H9 (cell line): ENCODE measurements at regions not wholly inside any gene's neighbourhood (a gene's known extent, or its start where the extent isn't known, plus 50 kb on each side); places are given as distances from the start of the nearest gene placed in this dataset.

Experiments used
- DNase-seq: peaks from one replicate; pipeline ENCODE4 v3.0.0-alpha.2; 2017
- H2AFZ ChIP-seq: one replicate; pipeline ENCODE4 v1.6.1; 2013; ENCODE audit warnings: mild to moderate bottlenecking, low read length, control low read depth, moderate library complexity
- H2AK5ac ChIP-seq: 2 replicates; pipeline ENCODE4 v1.6.1; 2013; ENCODE audit warnings: low read length, control low read depth, mixed read lengths; ENCODE audit not compliant: insufficient read length
- H2BK120ac ChIP-seq: one replicate; pipeline ENCODE4 v1.6.1; 2013; ENCODE audit warnings: low read depth, mild to moderate bottlenecking, low read length, control low read depth, inconsistent platforms; ENCODE audit not compliant: poor library complexity, severe bottlenecking
- H2BK12ac ChIP-seq: 2 replicates; pipeline ENCODE4 v1.6.1; 2013; ENCODE audit warnings: low read length, control low read depth, mixed read lengths, low read depth; ENCODE audit not compliant: insufficient read length
- H2BK15ac ChIP-seq: 2 replicates; pipeline ENCODE4 v1.6.1; 2013; ENCODE audit warnings: low read depth, low read length, control low read depth
- H2BK20ac ChIP-seq: one replicate; pipeline ENCODE4 v1.6.1; 2013; ENCODE audit warnings: low read depth, mild to moderate bottlenecking, low read length, control low read depth, inconsistent platforms; ENCODE audit not compliant: poor library complexity, severe bottlenecking
- H2BK5ac ChIP-seq: 2 replicates; pipeline ENCODE4 v1.6.1; 2013; ENCODE audit warnings: low read length, control low read depth, mixed read lengths; ENCODE audit not compliant: insufficient read length
- H3K14ac ChIP-seq: 2 replicates; pipeline ENCODE4 v1.6.1; 2013; ENCODE audit warnings: low read length, control low read depth; ENCODE audit not compliant: insufficient read depth
- H3K18ac ChIP-seq: 2 replicates; pipeline ENCODE4 v1.6.1; 2013; ENCODE audit warnings: low read depth, mild to moderate bottlenecking, mixed read lengths, low read length, control low read depth; ENCODE audit not compliant: insufficient read length
- H3K23ac ChIP-seq: 2 replicates; pipeline ENCODE4 v1.6.1; 2013; ENCODE audit warnings: low read length, control low read depth, mixed read lengths, low read depth; ENCODE audit not compliant: insufficient read length
- H3K23me2 ChIP-seq: 2 replicates; pipeline ENCODE4 v1.6.1; 2013; ENCODE audit warnings: low read depth, mild to moderate bottlenecking, mixed read lengths, low read length, control low read depth; ENCODE audit not compliant: insufficient read length, poor library complexity, severe bottlenecking
- H3K27ac ChIP-seq: 2 replicates; pipeline ENCODE4 v1.5.1; 2013; ENCODE audit warnings: low read length, control low read depth, mixed read lengths, low read depth; ENCODE audit not compliant: insufficient read length
- H3K27me3 ChIP-seq: 2 replicates; pipeline ENCODE4 v1.6.1; 2013; ENCODE audit warnings: low read length, control low read depth, inconsistent platforms; ENCODE audit not compliant: insufficient read depth
- H3K4ac ChIP-seq: 2 replicates; pipeline ENCODE4 v1.6.1; 2013; ENCODE audit warnings: low read depth, mild to moderate bottlenecking, control low read depth, inconsistent platforms, low read length, moderate library complexity
- H3K4me1 ChIP-seq: 2 replicates; pipeline ENCODE4 v1.6.1; 2013; ENCODE audit warnings: low read length, control low read depth, inconsistent platforms; ENCODE audit not compliant: insufficient read depth
- H3K4me2 ChIP-seq: 2 replicates; pipeline ENCODE4 v1.6.1; 2013; ENCODE audit warnings: low read length, control low read depth, mixed read lengths; ENCODE audit not compliant: insufficient read length, insufficient read depth
- H3K56ac ChIP-seq: 2 replicates; pipeline ENCODE4 v1.6.1; 2013; ENCODE audit warnings: low read depth, mild to moderate bottlenecking, mixed read lengths, low read length, control low read depth; ENCODE audit not compliant: insufficient read length
- H3K79me1 ChIP-seq: 2 replicates; pipeline ENCODE4 v1.6.1; 2013; ENCODE audit warnings: low read depth, mild to moderate bottlenecking, moderate library complexity, low read length, control low read depth, inconsistent platforms; ENCODE audit not compliant: insufficient read depth, poor library complexity, severe bottlenecking
- H3K79me2 ChIP-seq: 2 replicates; pipeline ENCODE4 v1.6.1; 2013; ENCODE audit warnings: low read length, control low read depth, inconsistent platforms; ENCODE audit not compliant: insufficient read depth
- H3K9ac ChIP-seq: 2 replicates; pipeline ENCODE4 v1.6.1; 2013; ENCODE audit warnings: low read length, control low read depth, mixed read lengths; ENCODE audit not compliant: insufficient read length; ENCODE audit errors: extremely low read depth
- H3K9me3 ChIP-seq: one replicate; pipeline ENCODE4 v1.6.1; 2013; ENCODE audit warnings: low read depth, low read length, inconsistent platforms; ENCODE audit not compliant: control insufficient read depth
- H3T11ph ChIP-seq: one replicate; pipeline ENCODE4 v1.6.1; 2013; ENCODE audit warnings: mild to moderate bottlenecking, low read length, control low read depth, inconsistent platforms
- H4K20me1 ChIP-seq: one replicate; pipeline ENCODE4 v1.6.1; 2013; ENCODE audit not compliant: control insufficient read depth, insufficient read length, insufficient read depth
- H4K5ac ChIP-seq: 2 replicates; pipeline ENCODE4 v1.6.1; 2013; ENCODE audit warnings: low read depth, mild to moderate bottlenecking, mixed read lengths, low read length, control low read depth; ENCODE audit not compliant: insufficient read length
- H4K8ac ChIP-seq: replicated peaks from 2 replicates; pipeline ENCODE4 v1.6.1; 2013; ENCODE audit warnings: low read length, control low read depth, mixed read lengths, low read depth; ENCODE audit not compliant: insufficient read length
- H4K91ac ChIP-seq: 2 replicates; pipeline ENCODE4 v1.6.1; 2013; ENCODE audit warnings: low read depth, mild to moderate bottlenecking, moderate library complexity, mixed read lengths, low read length, control low read depth; ENCODE audit not compliant: insufficient read length
- H3K27ac Mint-ChIP-seq, 3 experiments: 2 replicates in 2 of 3; 3 replicates in 1 of 3; pipeline ENCODE4 v1.8.0; 2020 to 2021; ENCODE audit warnings: mixed read lengths in 3 of 3, mild to moderate bottlenecking in 1 of 3, moderate library complexity in 1 of 3
- H3K27me3 Mint-ChIP-seq: 2 replicates; pipeline ENCODE4 v1.8.0; 2021; ENCODE audit warnings: low read depth, mild to moderate bottlenecking, moderate library complexity, mixed read lengths
- H3K36me3 Mint-ChIP-seq, 3 experiments: 2 replicates in 2 of 3; 3 replicates in 1 of 3; pipeline ENCODE4 v1.8.0; 2020 to 2021; ENCODE audit warnings: low read depth in 3 of 3, mixed read lengths in 3 of 3; ENCODE audit not compliant: insufficient read depth in 1 of 3
- H3K4me1 Mint-ChIP-seq, 2 experiments: 2 replicates each; pipeline ENCODE4 v1.8.0; 2020; ENCODE audit warnings: mixed read lengths in 2 of 2
- H3K4me3 Mint-ChIP-seq, 2 experiments: 2 replicates in 1 of 2; 3 replicates in 1 of 2; pipeline ENCODE4 v1.8.0; 2020 to 2021; ENCODE audit warnings: mild to moderate bottlenecking in 2 of 2, mixed read lengths in 2 of 2, moderate library complexity in 1 of 2
- H3K9me3 Mint-ChIP-seq, 2 experiments: 2 replicates in 1 of 2; 3 replicates in 1 of 2; pipeline ENCODE4 v1.8.0; 2020; ENCODE audit warnings: mild to moderate bottlenecking in 2 of 2, mixed read lengths in 2 of 2, moderate library complexity in 1 of 2
- WGBS: extraction: QIAGEN DNeasy Blood & Tissue Kit; methylation state at CpG from one replicate; pipeline ENCODE4 v1.1.7; 2013; ENCODE audit warnings: missing lambda C conversion rate, low lambda C conversion rate, mixed read lengths; ENCODE audit not compliant: insufficient read length; ENCODE audit errors: extremely low coverage; 5-methylcytosine and 5-hydroxymethylcytosine counted together
- TF ChIP-seq, protein P1 (sequence below): fragments of 200-600 bp; sonication (generic); conservative IDR thresholded peaks from 3 replicates; pipeline ENCODE4 v1.8.0; 2021; ENCODE audit warnings: antibody characterized with exemption, mild to moderate bottlenecking

DNA sequence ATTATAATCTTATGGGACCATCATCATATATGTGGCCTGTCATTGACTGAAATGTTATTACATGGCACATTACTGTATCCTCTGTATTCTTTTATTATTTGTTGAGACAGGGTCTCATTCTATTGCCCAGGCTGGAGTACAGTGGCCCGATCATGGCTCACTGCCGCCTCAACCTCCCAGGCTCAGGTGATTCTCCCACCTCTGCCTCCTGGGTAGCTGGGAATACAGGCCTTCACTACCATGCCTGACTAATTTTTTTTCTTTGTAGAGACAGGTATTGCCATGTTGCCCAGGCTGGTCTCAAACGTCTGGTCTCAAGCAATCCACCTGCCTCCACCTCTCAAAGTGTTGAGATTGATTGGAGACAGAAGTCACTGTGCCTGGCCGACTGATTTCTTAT is 153.2 kb downstream of the RASSF9 start:
- H3K14ac ChIP-seq = no peak overlapping the region
- H3K9me3 ChIP-seq = no peaks in the 10 kb centered on the region
- WGBS = no CpG with 5 or more reads among the region's 4 CpGs
- no peaks in the 10 kb centered on the region for H3K23me2 ChIP-seq
- H3K4me2 ChIP-seq = no peak overlapping the region
- Mint-ChIP-seq H3K4me3 (no peak overlapping the region), H3K27me3 (no peaks in the 10 kb centered on the region), H3K4me1 (peaks cover 4% of the 10 kb centered on the region in 2 experiments; a peak in 3 of 4 replicates), H3K27ac (no peak overlapping the region), H3K36me3 (peaks cover 0 to 6% (median 0%) of the 10 kb centered on the region in 3 experiments; a peak in 3 of 7 replicates), H3K9me3 (0 out of 5 replicates have a peak, but pooled peaks cover 0 to 3% of the 10 kb centered on the region in 2 experiments)
- H3K9ac ChIP-seq = no peak overlapping the region
- no peaks in the 10 kb centered on the region for H3K79me2 ChIP-seq
- H2BK5ac ChIP-seq = no peak overlapping the region
- H2AK5ac ChIP-seq = no peak overlapping the region
- no peak overlapping the region for H4K91ac ChIP-seq
- H4K20me1 ChIP-seq = no peaks in the 10 kb centered on the region
- H2BK20ac ChIP-seq = no peak overlapping the region
- DNase-seq = no peak
- no peak overlapping the region for H3K27ac ChIP-seq
- no peak overlapping the region for H2AFZ ChIP-seq
- H3K18ac ChIP-seq = no peak overlapping the region
- no peak overlapping the region for H2BK12ac ChIP-seq
- no peak overlapping the region for H3K56ac ChIP-seq
- H4K8ac ChIP-seq = no peak overlapping the region
- H2BK15ac ChIP-seq = no peak overlapping the region
- no peak overlapping the region for H3T11ph ChIP-seq
- H3K27me3 ChIP-seq = no peaks in the 10 kb centered on the region
- no peak overlapping the region for H4K5ac ChIP-seq
- H3K4ac ChIP-seq = no peak overlapping the region
- no peak overlapping the region for H3K23ac ChIP-seq
- TF ChIP-seq, protein P1, sequence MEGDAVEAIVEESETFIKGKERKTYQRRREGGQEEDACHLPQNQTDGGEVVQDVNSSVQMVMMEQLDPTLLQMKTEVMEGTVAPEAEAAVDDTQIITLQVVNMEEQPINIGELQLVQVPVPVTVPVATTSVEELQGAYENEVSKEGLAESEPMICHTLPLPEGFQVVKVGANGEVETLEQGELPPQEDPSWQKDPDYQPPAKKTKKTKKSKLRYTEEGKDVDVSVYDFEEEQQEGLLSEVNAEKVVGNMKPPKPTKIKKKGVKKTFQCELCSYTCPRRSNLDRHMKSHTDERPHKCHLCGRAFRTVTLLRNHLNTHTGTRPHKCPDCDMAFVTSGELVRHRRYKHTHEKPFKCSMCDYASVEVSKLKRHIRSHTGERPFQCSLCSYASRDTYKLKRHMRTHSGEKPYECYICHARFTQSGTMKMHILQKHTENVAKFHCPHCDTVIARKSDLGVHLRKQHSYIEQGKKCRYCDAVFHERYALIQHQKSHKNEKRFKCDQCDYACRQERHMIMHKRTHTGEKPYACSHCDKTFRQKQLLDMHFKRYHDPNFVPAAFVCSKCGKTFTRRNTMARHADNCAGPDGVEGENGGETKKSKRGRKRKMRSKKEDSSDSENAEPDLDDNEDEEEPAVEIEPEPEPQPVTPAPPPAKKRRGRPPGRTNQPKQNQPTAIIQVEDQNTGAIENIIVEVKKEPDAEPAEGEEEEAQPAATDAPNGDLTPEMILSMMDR = no peak
- no peak overlapping the region for H2BK120ac ChIP-seq
- H3K79me1 ChIP-seq = no peaks in the 10 kb centered on the region
- H3K4me1 ChIP-seq = no peaks in the 10 kb centered on the region
